IMR-90 (cell line): ENCODE measurements at regions not wholly inside any gene's neighbourhood (a gene's known extent, or its start where the extent isn't known, plus 50 kb on each side); places are given as distances from the start of the nearest gene placed in this dataset.

ENCODE experiments used
- ATAC-seq: fragments of 200-7000 bp; cut with Tn5 transposase; 2 replicates; pipeline ENCODE4 v1.9.1; 2020; ENCODE audit warnings: low read depth, mild to moderate bottlenecking, moderate library complexity
- BruUV-seq: library from RNA; stranded (reverse); fragments of 400-500 nt; replicated peaks from 2 replicates; lab custom pipeline; 2021; lab: Mats Ljungman, UMichigan
- CTCF ChIA-PET: fragments of 300-600 bp; formaldehyde crosslinking; extraction: SDS; loops from one replicate; lab custom pipeline; 2021; ENCODE audit warnings: antibody characterized with exemption; lab: Yijun Ruan, JAX
- POLR2A ChIA-PET: fragments of 300-600 bp; sonication (Branson Sonifier 250); formaldehyde crosslinking; loops from one replicate; lab custom pipeline; 2022; ENCODE audit warnings: antibody characterized with exemption; ENCODE audit not compliant: unreplicated experiment; lab: Charles Lee
- DNase-seq: peaks from one replicate; pipeline ENCODE4 v3.0.0; 2013
- H2AFZ ChIP-seq: replicated peaks from 2 replicates; pipeline ENCODE3; 2013; ENCODE audit warnings: low read length, mild to moderate bottlenecking; ENCODE audit not compliant: poor library complexity
- H2AK5ac ChIP-seq: 2 replicates; pipeline ENCODE4 v1.6.1; 2013; ENCODE audit warnings: low read depth, low read length, inconsistent platforms
- H2AK9ac ChIP-seq: replicated peaks from 2 replicates; pipeline ENCODE3; 2013; ENCODE audit warnings: mild to moderate bottlenecking, low read depth, low read length, moderate library complexity; ENCODE audit not compliant: poor library complexity
- H2BK120ac ChIP-seq: 2 replicates; pipeline ENCODE4 v1.6.1; 2013; ENCODE audit warnings: low read depth, low read length, inconsistent platforms
- H2BK15ac ChIP-seq: 3 replicates; pipeline ENCODE4 v1.6.1; 2013; ENCODE audit warnings: low read depth, low read length, inconsistent platforms
- H2BK20ac ChIP-seq: 2 replicates; pipeline ENCODE4 v1.6.1; 2013; ENCODE audit warnings: low read depth, mild to moderate bottlenecking, inconsistent platforms, low read length, moderate library complexity
- H2BK5ac ChIP-seq: 2 replicates; pipeline ENCODE4 v1.6.1; 2013; ENCODE audit warnings: mild to moderate bottlenecking, low read depth, low read length, inconsistent platforms; ENCODE audit not compliant: poor library complexity, severe bottlenecking
- H3K14ac ChIP-seq: replicated peaks from 2 replicates; pipeline ENCODE4 v1.6.1; 2013; ENCODE audit warnings: low read depth, low read length, inconsistent platforms
- H3K18ac ChIP-seq: 2 replicates; pipeline ENCODE4 v1.6.1; 2013; ENCODE audit warnings: low read depth, low read length, control low read depth
- H3K23ac ChIP-seq: 2 replicates; pipeline ENCODE4 v1.6.1; 2013; ENCODE audit warnings: low read depth, low read length, inconsistent platforms
- H3K27ac ChIP-seq: 2 replicates; pipeline ENCODE4 v1.5.1; 2013; ENCODE audit warnings: mild to moderate bottlenecking, control low read depth, low read length; ENCODE audit not compliant: insufficient read depth
- H3K27me3 ChIP-seq: 2 replicates; pipeline ENCODE4 v1.6.1; 2013; ENCODE audit warnings: low read length; ENCODE audit not compliant: control insufficient read depth, insufficient read depth
- H3K36me3 ChIP-seq: 2 replicates; pipeline ENCODE4 v1.6.1; 2013; ENCODE audit warnings: low read length, mixed read lengths; ENCODE audit not compliant: control insufficient read depth, insufficient read depth
- H3K4ac ChIP-seq: 2 replicates; pipeline ENCODE4 v1.6.1; 2013; ENCODE audit warnings: low read depth, low read length, inconsistent platforms
- H3K4me1 ChIP-seq: 2 replicates; pipeline ENCODE4 v1.6.1; 2013; ENCODE audit warnings: low read length, mixed read lengths; ENCODE audit not compliant: control insufficient read depth, insufficient read depth
- H3K4me2 ChIP-seq: 2 replicates; pipeline ENCODE4 v1.6.1; 2013; ENCODE audit warnings: low read depth, mild to moderate bottlenecking, control low read depth, low read length, moderate library complexity
- H3K4me3 ChIP-seq: 2 replicates; pipeline ENCODE4 v1.5.1; 2013; ENCODE audit warnings: low read depth, mild to moderate bottlenecking, control low read depth, low read length, moderate library complexity; ENCODE audit not compliant: insufficient read depth
- H3K56ac ChIP-seq: 2 replicates; pipeline ENCODE4 v1.6.1; 2013; ENCODE audit warnings: low read length, inconsistent platforms; ENCODE audit not compliant: insufficient read depth; ENCODE audit errors: extremely low read depth
- H3K79me1 ChIP-seq, 2 experiments: 2 replicates each; pipeline ENCODE4 v1.6.1; 2013; ENCODE audit warnings: low read length in 2 of 2, inconsistent platforms in 1 of 2, low read depth in 1 of 2
- H3K9ac ChIP-seq: 2 replicates; pipeline ENCODE4 v1.6.1; 2013; ENCODE audit warnings: low read depth, low read length, control low read depth
- H3K9me1 ChIP-seq: 2 replicates; pipeline ENCODE4 v1.6.1; 2013; ENCODE audit warnings: low read length, inconsistent platforms; ENCODE audit not compliant: insufficient read depth
- H3K9me3 ChIP-seq: 2 replicates; pipeline ENCODE4 v1.6.1; 2013; ENCODE audit warnings: low read length; ENCODE audit not compliant: control insufficient read depth, insufficient read depth
- H4K20me1 ChIP-seq: 2 replicates; pipeline ENCODE4 v1.6.1; 2013; ENCODE audit warnings: low read length, inconsistent platforms; ENCODE audit not compliant: insufficient read depth
- H4K5ac ChIP-seq: 2 replicates; pipeline ENCODE4 v1.6.1; 2013; ENCODE audit warnings: mild to moderate bottlenecking, low read depth, low read length, control low read depth
- H4K8ac ChIP-seq, 2 experiments: 2 replicates each; pipeline ENCODE4 v1.6.1; 2013; ENCODE audit warnings: low read depth in 2 of 2, low read length in 2 of 2, control low read depth in 1 of 2, inconsistent platforms in 1 of 2
- H4K91ac ChIP-seq: 2 replicates; pipeline ENCODE4 v1.6.1; 2013; ENCODE audit warnings: low read depth, low read length, inconsistent platforms; ENCODE audit not compliant: insufficient read depth
- BHLHE40 ChIP-seq: fragments of 150-350 bp; IDR thresholded peaks from 2 replicates; pipeline ENCODE4 v1.6.1; 2016; ENCODE audit warnings: mild to moderate bottlenecking, low read depth, low read length
- CEBPB ChIP-seq: IDR thresholded peaks from 2 replicates; pipeline ENCODE4 v1.6.1; 2012; ENCODE audit warnings: low read depth, low read length, improper control_type of control experiment
- CHD1 ChIP-seq: IDR thresholded peaks from 2 replicates; pipeline ENCODE4 v1.6.1; 2012; ENCODE audit warnings: low read depth, low read length, improper control_type of control experiment
- CTCF ChIP-seq: conservative IDR thresholded peaks from 2 replicates; pipeline ENCODE4 v1.5.1; 2012; ENCODE audit warnings: mild to moderate bottlenecking, low read depth, low read length, improper control_type of control experiment
- FOS ChIP-seq: fragments of 150-350 bp; IDR thresholded peaks from 2 replicates; pipeline ENCODE4 v1.6.1; 2016; ENCODE audit warnings: low read depth, low read length
- MAFK ChIP-seq: IDR thresholded peaks from 2 replicates; pipeline ENCODE4 v1.6.1; 2012; ENCODE audit warnings: low read depth, low read length, improper control_type of control experiment
- MAZ ChIP-seq: IDR thresholded peaks from 2 replicates; pipeline ENCODE4 v1.6.1; 2012; ENCODE audit warnings: low read depth, mild to moderate bottlenecking, low read length, improper control_type of control experiment, moderate library complexity, borderline replicate concordance
- MXI1 ChIP-seq: IDR thresholded peaks from 2 replicates; pipeline ENCODE4 v1.6.1; 2012; ENCODE audit warnings: low read depth, mild to moderate bottlenecking, low read length, moderate library complexity, borderline replicate concordance
- NFE2L2 ChIP-seq: fragments of 150-350 bp; IDR thresholded peaks from 2 replicates; pipeline ENCODE4 v1.6.1; 2016; ENCODE audit warnings: low read depth, mild to moderate bottlenecking, low read length
- POLR2A ChIP-seq: IDR thresholded peaks from 2 replicates; pipeline ENCODE4 v1.6.1; 2012; ENCODE audit warnings: mild to moderate bottlenecking, low read depth, low read length
- RAD21 ChIP-seq: IDR thresholded peaks from 2 replicates; pipeline ENCODE4 v1.6.1; 2012; ENCODE audit warnings: low read length, improper control_type of control experiment
- RCOR1 ChIP-seq: IDR thresholded peaks from 2 replicates; pipeline ENCODE4 v1.6.1; 2012; ENCODE audit warnings: mild to moderate bottlenecking, low read length, improper control_type of control experiment; ENCODE audit not compliant: insufficient replicate concordance
- RFX5 ChIP-seq: IDR thresholded peaks from 2 replicates; pipeline ENCODE4 v1.8.0; 2012; ENCODE audit warnings: low read depth, mild to moderate bottlenecking, low read length, moderate library complexity
- SMC3 ChIP-seq: fragments of 150-350 bp; IDR thresholded peaks from 2 replicates; pipeline ENCODE4 v1.6.1; 2016; ENCODE audit warnings: low read depth, mild to moderate bottlenecking, antibody characterized with exemption, low read length, moderate library complexity
- USF2 ChIP-seq: fragments of 150-350 bp; IDR thresholded peaks from 2 replicates; pipeline ENCODE4 v1.6.1; 2017; ENCODE audit warnings: mild to moderate bottlenecking, antibody characterized with exemption, low read length, low read depth
- WGBS, 2 experiments: methylation state at CpG; one replicate each; pipeline versions ENCODE4 v1.1.5 to v1.1.7; 2013; ENCODE audit warnings: missing lambda C conversion rate in 2 of 2; ENCODE audit not compliant: insufficient read length in 1 of 2; ENCODE audit errors: extremely low coverage in 2 of 2; 5-methylcytosine and 5-hydroxymethylcytosine counted together
- dilution Hi-C: fragments of 300-500 bp; cut with HindIII; formaldehyde crosslinking; loops from one replicate; pipeline ENCODE4 v1.14.3; 2018; ENCODE audit warnings: low sequenced_read_pairs; ENCODE audit not compliant: unreplicated experiment
- in situ Hi-C: fragments of 300-500 bp; cut with MboI; formaldehyde crosslinking; loops from 3 replicates; pipeline ENCODE4 v1.14.3; 2019; ENCODE audit warnings: low sequenced_read_pairs, inconsistent platforms, mixed read lengths
- intact Hi-C: fragments of 100-400 bp; cut with micrococcal nuclease; formaldehyde crosslinking; loops from 2 replicates; pipeline ENCODE4 v1.10.0; 2022

- WGBS, 2 experiments: 75% methylated on average over 2 of the region's 5 CpGs; no CpG with 5 or more reads in 1 of the 2 experiments
- H4K8ac ChIP-seq: no peak overlapping the region
- H3K18ac ChIP-seq: no peak overlapping the region
- ChIA-PET CTCF (interaction anchor here (0.6 kb wide), 1 partner anchor 1101 kb away, joined by 4 read pairs; no protein-coding TSS in a partner anchor), POLR2A (no interaction called here)
- no peak overlapping the region for H3K9ac ChIP-seq
- H3K9me3 ChIP-seq: peaks cover 7% of the 10 kb centered on the region
- H4K20me1 ChIP-seq: no peaks in the 10 kb centered on the region
- TF ChIP-seq NFE2L2 (no peak), MXI1 (no peak), CTCF (no peak), BHLHE40 (no peak), RAD21 (no peak), RFX5 (no peak), MAZ (no peak), CEBPB (no peak), POLR2A (no peak), CHD1 (no peak), RCOR1 (no peak), USF2 (no peak), SMC3 (no peak), FOS (no peak), MAFK (no peak)
- in situ Hi-C loops (no loop called here), dilution Hi-C loops (no loop called here), intact Hi-C loops (no loop called here)
- no peak overlapping the region for H3K27ac ChIP-seq
- no peak overlapping the region for H2BK15ac ChIP-seq
- H4K91ac ChIP-seq: no peak overlapping the region
- no peak overlapping the region for H3K4me2 ChIP-seq
- no peak overlapping the region for H4K5ac ChIP-seq
- ATAC-seq (no peak), DNase-seq (no peak)
- no TSS peak for BruUV-seq
- no peak overlapping the region for H2BK5ac ChIP-seq
- H2AK5ac ChIP-seq: no peak overlapping the region
- no peak overlapping the region for H3K23ac ChIP-seq
- H3K14ac ChIP-seq: no peak overlapping the region
- H3K36me3 ChIP-seq: no peaks in the 10 kb centered on the region
- H3K9me1 ChIP-seq: no peaks in the 10 kb centered on the region
- no peak overlapping the region for H2BK120ac ChIP-seq
- no peak overlapping the region for H3K56ac ChIP-seq
- no peaks in the 10 kb centered on the region for H3K4me1 ChIP-seq
- H3K4ac ChIP-seq: no peak overlapping the region
- H2BK20ac ChIP-seq: no peak overlapping the region
- no peak overlapping the region for H2AK9ac ChIP-seq
- no peaks in the 10 kb centered on the region for H3K79me1 ChIP-seq
- no peak overlapping the region for H3K4me3 ChIP-seq
- no peak overlapping the region for H2AFZ ChIP-seq
- no peaks in the 10 kb centered on the region for H3K27me3 ChIP-seq
Observed at GRCh38 chr4:31949045-31949444, 1228.9 kb downstream of the PCDH7 start.
